GM19463 (cell line): ENCODE measurements at regions not wholly inside any gene's neighbourhood (a gene's known extent, or its start where the extent isn't known, plus 50 kb on each side); places are given as distances from the start of the nearest gene placed in this dataset.

Source experiments
- ATAC-seq: cut with Tn5 transposase; IDR thresholded peaks from one replicate; pipeline ENCODE4 v1.9.1; 2021; ENCODE audit warnings: mild to moderate bottlenecking, moderate library complexity; ENCODE audit not compliant: unreplicated experiment

DNA sequence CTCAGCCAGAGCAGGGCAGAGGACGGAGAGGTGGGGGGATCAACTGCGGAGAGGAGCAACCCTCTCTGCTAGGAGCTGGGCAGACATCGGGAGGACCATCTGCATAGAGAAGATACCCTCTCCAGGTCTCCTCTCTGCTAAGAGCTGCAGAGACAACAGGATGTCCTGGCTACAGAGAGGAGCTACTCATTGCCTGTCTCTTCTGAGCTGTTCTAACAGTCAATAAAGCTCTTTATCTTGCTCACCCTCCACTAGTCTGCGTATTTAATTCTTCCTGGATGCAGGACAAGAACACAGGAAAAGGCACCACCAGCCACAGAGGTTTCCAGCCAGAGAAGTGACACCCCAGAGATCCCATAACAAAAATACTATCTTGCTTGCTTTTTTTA is 871.1 kb upstream of the GJE1 start:
- no peak for ATAC-seq

DNA sequence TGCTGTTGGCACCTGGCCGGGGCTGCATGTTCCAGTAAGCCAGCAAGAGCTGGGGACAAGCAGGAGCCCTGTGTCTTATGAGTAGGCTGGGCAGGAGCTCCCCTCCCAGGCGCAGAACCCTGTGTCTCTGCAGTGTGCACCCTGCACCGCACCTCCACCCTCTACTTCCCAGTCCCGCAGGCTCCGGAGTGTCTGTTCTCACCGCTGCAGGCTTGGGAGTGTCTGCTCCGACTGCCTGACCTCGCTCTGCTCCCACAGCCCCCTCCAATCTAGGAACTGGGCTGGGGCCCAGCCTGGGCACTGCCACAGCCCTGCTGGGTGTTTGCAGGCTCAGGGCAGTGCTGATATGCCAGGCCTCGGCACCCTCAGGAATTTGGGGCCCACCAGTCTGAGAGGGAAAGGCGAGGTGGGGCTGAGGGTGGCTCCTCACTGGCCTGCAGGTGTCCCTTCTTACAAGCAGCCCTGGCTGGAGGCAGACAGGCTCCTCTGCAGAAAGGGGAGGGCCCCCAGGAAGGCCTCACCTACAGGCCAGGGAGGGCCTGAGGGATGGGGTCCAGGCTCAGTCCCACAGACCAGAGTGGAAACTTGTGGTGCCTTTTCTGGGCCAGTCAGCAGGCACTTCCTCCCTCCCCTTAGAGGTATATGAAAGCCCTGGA is 871.6 kb upstream of the GJE1 start:
- ATAC-seq, result no peak

DNA sequence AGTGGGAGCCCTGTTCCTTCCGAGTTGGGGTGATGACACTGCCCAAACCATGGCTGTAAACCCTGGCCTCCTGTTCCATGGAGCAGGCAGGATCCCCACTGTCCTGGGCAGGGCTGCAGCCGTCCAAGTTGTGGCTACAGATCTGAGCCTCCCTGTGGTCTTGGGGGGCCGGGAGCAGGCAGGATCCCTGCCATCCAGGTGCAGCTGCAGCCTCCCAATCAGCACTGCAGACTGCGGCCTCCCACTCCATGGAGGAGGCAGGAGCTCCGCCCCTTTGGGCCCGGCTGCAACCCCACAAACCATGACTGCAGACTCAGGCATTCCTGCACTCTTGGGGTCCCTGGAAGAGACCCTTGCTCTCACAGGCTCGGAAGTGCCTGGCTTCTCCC is 872.1 kb upstream of the GJE1 start:
- ATAC-seq, result no peak

DNA sequence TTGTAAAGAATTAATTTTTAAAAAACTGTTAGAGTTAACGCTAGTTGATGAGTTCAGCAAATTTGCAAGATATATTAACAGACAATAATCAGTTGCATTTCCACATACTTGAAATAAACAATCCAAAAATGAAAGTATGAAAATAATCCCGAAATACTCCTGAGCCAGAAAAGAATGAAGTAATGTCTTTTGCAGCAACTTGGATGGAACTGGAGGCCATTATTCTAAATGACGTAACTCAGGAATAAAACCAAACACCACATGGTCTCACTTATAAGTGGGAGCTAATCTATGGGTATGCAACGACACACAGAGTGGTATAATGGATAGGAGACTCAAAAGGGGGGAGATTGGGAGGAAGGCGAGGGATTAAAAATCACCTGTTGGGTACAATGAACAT is 872.9 kb upstream of the GJE1 start:
- no peak for ATAC-seq

DNA sequence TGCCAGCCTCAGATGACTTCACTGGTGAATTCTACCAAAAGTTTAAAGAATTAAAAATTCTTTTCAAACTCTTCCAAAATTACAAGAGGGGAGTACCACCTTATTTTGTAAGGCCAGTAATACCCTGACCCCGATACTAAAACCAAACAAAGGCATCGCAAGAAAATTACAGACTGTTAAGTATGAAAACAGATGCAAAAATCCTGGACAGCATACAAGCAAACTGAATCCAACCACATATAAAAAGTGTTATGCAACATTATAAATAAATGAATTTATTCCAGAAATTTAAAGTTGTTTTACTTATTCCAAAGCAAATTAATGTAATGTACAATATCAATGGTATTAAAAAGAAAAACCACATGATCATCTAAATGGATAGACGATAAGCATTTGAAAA is 873.6 kb upstream of the GJE1 start:
- ATAC-seq, result no peak

DNA sequence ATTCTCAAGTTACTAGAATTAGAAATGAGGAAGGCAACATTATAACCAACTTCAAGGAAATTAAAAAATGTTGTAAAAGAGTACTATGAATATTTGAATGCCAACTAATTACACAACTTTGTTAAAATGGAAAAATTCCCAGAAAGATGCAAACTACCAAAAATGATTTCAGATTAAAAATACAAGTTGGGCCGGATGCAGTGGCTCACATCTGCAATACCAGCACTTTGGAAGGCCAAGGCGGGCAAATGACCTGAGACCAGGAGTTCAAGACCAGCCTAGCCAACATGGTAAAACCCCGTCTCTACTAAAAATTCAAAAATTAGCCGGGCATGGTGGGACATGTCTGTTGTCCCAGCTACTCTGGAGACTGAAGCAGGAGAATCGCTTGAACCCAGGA is 874.2 kb upstream of the GJE1 start:
- no peak for ATAC-seq

DNA sequence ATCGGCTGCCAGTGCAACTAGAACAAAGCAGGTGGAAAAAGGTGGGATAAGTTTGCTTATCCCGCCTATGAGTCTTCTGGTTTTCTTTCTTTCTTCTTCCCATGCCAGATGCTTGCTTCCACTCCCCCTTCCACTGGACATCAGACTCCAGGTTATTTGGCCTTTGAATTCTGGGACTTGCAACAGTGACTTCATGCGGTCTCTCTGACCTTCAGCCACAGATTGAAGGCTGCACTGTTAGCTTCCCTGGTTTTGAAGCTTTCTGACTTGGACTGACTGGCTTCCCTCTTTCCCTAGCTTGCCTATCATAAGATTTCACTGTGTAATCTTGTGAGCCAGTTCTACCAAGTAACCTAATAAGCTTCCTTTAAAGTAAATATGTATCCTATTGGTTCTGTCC is 878.4 kb upstream of the GJE1 start:
- no peak for ATAC-seq

DNA sequence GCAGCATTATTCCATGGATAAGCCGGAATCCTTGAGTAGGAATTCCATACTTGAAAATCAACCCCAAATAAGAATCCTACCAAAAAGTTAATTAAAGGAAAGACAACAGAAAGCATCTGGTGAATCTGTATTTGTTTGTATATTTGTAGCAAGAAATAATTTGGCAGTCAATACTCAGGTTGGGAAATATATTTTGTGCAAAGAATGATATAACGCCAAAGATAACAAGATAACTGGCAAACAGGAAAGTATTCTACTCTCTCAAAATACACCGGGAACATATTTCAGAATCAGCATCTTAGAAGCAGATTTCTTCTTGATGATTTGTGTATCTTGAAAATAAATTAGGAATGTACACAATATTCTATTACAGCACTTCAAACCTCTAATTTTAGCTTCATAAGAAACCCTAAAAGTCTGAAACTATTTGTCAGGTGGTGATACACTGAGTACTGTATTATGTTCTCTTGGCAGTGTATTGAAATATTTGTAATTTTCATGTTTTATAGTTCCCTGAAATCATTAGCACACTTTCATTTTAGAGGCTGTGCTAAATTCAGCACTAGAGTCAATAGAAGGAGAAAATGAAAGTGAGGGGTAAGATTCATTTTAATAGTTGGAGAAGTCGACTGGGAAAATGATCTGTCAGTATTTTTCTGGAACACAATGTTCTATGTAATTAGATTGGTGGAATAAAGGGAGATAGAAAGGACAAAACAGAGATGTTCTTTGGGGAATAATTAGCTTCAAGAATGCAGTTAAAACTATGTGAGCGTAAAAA is 879.7 kb upstream of the GJE1 start:
- ATAC-seq, result no peak

DNA sequence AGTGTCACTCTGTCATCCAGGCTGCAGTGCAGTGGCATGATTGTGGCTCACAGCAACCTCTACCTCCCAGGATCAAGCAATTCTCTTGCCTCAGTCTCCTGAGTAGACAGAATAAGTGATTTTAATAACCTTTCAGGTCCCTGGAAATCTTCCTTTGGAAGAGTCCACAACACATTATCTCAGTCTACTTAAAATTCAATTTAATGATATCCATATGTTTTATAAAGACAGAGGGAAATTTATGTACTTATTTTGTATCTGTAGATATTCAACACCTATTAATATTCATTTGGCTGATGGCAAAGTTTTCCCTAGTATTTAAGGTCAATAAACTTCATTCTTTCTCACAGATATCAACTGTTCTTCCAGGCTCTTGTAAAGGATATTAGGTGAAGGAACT is 881.4 kb upstream of the GJE1 start:
- ATAC-seq, result no peak

DNA sequence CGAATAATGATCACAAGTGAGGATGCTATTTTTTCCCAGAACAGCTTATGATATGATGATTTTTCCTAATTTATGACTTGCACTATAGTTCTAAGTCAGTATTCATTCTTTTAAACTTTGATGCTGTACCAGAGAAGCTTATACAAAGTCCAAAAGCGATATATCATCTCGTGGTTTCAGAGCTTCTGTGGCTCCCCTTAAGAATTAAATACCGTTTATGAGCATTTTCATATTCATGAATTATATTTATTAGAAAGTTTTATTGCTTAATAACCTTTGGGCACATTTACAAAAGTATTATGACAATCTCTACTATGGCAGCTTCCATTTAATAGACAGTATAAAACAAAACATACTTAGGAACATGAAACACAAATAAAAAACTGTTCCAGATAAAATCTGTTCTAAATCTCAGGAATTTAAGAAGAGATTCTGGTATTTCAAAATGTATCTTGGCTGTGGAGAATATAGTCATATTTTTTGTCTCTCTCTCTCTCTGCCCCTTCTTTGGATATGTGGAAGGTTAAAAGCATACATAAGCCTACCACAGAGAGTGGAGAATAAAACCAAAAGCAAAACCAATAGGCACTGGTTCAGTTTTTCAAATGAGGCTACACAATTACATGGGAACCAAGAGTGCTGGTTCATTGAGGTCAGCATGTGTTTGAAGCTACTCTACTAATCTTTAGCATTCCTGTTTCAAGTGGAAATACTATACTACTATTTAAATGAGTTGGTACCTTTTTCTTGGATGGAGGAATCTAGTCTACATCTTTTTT is 884.5 kb upstream of the GJE1 start:
- ATAC-seq, result peak; percentile 73

DNA sequence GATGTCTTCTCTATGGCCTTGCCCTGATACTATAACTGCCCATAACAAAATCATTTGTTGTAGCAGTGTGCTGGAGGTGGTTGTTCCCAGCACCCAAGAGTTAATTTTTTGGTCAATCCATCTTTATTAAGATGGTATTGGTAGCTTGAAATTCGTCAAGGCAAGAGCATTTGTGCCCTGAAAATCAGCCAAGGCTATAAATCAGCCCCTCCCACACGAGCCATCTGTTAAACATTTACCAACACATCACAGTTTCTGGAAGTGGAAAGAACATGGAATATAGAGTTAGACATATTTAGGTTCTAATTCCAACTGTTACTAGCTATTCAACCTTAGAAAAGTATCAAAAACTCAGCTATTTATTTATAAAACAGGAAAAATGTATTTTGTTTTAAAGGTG is 888.4 kb upstream of the GJE1 start:
- ATAC-seq, result no peak

DNA sequence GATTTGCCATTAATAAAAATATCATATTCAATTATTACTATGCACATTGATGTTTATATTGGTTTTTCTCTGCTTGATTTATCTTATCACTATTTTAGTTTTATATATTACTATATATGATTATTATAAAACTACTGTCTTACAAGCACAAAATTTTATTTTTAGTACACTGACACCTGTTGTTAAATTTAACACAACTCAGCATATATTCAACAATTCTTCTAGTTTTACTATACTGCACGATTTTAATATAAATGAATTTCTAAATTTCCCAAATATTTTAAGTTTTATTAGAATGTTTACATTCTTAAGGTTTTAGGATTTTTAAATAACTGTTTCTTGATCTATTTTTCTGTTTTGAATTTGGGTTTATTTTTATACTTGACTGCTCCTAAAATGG is 889.8 kb upstream of the GJE1 start:
- no peak for ATAC-seq

DNA sequence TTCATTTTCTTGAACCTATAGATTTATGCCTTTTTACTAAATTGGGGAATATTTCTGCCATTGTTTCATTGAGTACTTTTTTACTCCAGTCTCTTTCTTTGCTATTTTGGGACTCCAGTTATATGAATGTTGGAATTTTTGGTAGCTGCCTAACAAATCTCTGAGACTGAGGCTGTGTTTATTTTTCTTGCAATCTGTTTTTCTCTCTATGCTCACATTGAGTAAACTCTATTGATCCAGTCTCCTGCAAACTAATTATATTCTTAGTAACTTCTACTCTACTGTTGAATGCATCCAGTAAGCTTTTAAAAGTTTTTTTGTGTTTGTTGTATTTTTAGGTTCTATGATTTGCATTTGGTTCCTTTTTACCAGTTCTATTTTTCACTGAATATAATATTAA is 903.4 kb upstream of the GJE1 start:
- no peak for ATAC-seq

DNA sequence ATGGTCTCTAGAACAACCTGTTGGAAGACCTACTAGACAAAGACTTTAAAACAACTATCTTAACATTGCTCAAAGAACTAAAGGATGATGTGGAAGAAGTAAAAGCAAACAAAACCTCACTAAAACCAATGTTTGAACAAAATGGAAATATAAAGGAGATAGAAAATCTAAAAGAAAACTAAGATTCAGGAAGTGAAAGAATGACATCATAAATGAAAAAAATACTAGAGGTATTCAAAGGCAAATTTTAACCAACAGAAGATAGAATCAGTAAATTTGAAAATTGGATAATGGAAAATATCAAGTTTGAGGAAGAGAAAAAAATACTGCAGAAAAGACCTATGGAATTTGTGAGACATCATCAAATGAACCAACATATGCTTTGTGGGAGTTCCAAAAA is 914.1 kb upstream of the GJE1 start:
- ATAC-seq, result no peak

DNA sequence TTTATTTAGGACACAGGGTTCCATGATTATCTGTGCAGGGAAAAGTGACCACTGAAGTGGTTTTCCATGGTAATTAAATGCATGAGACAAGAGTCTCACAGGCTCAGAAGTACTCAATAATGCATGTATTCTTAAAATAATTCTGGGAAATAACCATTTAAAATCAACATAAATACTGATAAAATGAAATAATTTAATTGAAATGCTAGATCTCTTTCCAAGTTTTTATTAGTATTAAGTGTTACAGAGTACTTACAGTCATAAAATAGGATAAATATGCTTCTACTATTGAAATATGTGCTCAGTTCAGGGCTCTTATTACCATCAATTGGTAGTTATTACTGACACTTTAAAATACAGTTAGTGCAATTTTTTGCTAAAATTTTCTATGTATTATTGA is 916.0 kb upstream of the GJE1 start:
- no peak for ATAC-seq

DNA sequence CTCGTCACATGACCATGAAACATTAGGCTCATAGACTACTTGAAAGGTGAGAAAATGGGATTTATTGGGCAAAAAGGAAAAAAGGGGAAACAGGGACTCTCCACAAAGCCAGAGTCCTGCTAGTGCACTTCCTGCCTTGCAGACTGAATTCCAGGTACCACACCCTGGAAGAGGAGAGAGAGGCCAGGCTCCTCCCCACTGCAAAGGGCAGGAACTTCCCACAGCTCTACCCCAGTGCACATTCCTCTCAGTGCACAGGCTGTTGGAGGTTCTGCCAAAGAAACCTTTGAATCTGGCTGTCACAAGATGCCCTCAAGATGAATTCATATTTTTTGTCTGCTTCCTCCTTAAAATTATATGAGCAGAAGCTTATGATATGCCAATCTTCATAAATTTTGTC is 920.4 kb upstream of the GJE1 start:
- ATAC-seq, result no peak

DNA sequence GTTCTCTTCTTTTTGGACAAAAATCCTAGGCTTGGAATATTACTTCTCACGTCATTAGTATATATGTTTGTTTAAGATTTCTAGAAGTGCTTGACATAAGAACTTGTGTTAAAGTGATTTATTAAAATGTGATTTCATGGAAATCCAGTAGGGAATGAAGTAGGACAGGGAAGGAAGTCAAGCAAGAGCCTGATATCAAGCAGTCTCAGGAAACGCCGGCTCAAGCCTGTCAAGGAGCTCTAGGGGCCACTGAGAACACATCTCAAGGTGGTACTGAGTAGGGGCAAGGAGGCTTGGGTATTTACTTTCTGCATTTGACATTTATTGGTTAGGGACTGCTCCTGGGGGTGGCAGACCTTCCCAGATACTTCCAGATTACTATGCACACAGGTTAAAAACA is 920.9 kb upstream of the GJE1 start:
- ATAC-seq, result no peak

DNA sequence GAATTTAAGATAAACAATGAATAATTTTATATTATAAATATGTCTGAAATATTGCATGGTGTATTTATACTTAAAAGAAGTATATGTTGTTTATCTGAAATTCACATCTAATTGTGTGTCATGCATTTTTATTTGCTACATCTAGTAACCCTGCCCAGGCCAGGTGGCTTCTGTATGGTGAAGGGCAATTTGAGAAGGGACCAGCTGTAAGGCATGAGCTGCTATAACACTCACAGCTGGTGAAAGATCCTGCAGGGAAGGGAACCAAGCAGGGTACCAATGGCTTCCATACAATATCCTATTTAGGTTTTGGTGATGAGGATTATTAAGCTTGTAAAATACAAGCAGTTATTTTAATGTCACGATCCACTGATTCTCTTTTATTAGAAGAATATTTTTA is 921.8 kb upstream of the GJE1 start:
- no peak for ATAC-seq

DNA sequence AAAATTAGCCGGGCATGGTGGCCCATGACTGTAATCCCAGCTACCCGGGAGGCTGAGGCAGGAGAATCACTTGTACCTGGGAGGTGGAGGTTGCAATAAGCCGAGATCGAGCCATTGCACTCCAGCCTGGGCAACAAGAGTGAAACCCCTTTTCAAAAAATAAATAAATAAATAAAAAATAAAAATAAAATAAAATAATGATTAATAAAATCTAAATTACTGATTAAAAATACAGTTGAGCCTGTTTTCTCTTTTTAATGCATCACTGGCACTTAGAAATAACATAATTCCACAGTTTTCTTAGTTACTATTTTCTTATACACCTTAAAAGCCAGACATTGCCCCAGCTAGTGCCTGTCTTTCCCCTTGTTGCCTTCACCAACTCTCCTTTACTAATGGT is 922.8 kb upstream of the GJE1 start:
- ATAC-seq, result no peak

DNA sequence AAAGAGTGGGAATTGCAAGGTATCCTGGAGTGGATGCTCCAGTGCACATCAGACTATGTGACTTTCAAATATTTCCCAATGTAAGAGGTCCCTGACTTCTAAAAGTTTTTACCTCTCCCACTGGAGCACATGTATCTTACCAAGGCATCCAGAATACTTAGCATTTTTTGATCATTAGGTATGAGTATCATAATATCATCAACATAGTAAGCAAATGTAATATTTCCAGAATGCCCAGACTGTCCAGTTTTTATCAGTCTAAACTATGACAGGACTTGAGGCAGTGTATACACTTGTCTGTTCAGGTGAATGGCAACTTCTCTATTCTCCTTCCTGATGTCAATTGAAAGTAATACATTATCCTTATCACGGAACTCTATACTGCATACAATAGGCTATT is 924.6 kb upstream of the GJE1 start:
- ATAC-seq, result no peak

DNA sequence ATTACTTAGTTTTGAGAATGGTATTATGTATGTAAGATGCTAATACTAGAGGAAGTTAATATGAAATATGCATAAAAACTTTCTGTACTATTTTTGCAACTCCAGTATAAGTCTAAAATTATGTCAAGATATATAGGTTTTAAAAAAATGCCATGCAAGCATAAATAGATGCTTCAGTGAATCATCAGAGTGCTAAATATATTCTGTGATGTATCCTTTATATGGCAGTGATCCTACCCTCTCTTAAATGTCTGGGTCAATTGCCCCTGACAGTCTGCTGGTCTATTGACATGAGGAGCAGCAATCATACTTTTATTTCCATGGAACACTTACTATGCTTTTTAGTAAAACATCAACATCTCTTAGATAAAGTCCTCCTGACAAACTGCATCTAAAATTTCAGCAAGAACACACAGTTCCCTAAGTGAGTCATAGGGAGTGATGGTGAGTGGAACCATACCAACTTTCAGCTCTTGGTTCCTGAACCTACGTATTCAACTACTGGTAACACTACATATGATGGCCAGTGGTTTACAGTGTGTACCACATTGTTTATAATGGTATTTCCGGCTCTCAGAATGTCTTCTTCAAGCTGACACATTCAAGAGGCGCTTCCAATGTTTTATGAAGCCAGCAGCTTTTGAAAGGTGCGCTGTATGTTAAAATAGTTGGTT is 928.7 kb upstream of the GJE1 start:
- ATAC-seq, result no peak

DNA sequence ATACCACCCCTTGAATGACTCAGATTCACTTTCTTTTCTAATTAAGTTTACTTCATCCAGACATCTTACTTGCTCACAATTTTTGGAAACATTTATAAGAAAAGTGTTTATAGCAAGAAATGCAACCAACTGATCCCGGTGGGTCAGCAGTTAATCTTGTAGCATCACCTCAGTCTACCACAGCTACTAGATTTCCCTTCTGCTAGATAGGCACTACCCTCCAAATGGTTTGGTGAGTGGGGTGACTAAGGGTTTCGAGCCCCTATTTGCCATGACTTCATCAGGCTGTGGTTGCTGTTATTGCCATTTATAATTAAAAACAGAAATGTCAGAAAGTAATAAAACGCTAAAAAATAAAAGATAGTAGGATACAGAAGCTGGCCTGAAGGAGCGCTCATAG is 930.1 kb upstream of the GJE1 start:
- ATAC-seq, result no peak
